Calu3 (cell line): ENCODE measurements at regions not wholly inside any gene's neighbourhood (a gene's known extent, or its start where the extent isn't known, plus 50 kb on each side); places are given as distances from the start of the nearest gene placed in this dataset.

ENCODE experiments used
- BruUV-seq: library from RNA; stranded (reverse); fragments of 400-500 nt; replicated peaks from 2 replicates; lab custom pipeline; 2021; lab: Mats Ljungman, UMichigan
- CTCF ChIA-PET: fragments of 300-600 bp; sonication (Branson Sonifier 250); formaldehyde crosslinking; loops from one replicate; lab custom pipeline; 2022; ENCODE audit warnings: antibody characterized with exemption; lab: Charles Lee
- DNase-seq: peaks from one replicate; pipeline ENCODE4 v3.0.0; 2022
- H3K27ac Mint-ChIP-seq: one replicate; pipeline ENCODE4 v1.8.0; 2022; ENCODE audit warnings: mixed read lengths; ENCODE audit not compliant: unreplicated experiment
- H3K27me3 Mint-ChIP-seq: one replicate; pipeline ENCODE4 v1.8.0; 2022; ENCODE audit warnings: mixed read lengths; ENCODE audit not compliant: unreplicated experiment
- H3K36me3 Mint-ChIP-seq: one replicate; pipeline ENCODE4 v1.8.0; 2022; ENCODE audit warnings: mild to moderate bottlenecking, moderate library complexity, mixed read lengths; ENCODE audit not compliant: insufficient read depth, unreplicated experiment
- H3K4me1 Mint-ChIP-seq: one replicate; pipeline ENCODE4 v1.8.0; 2022; ENCODE audit warnings: mild to moderate bottlenecking, low read depth, mixed read lengths; ENCODE audit not compliant: unreplicated experiment
- H3K4me3 Mint-ChIP-seq: one replicate; pipeline ENCODE4 v1.8.0; 2022; ENCODE audit warnings: mild to moderate bottlenecking, low read depth, moderate library complexity, mixed read lengths; ENCODE audit not compliant: unreplicated experiment
- H3K9me3 Mint-ChIP-seq: one replicate; pipeline ENCODE4 v1.8.0; 2022; ENCODE audit warnings: low read depth, mixed read lengths; ENCODE audit not compliant: unreplicated experiment
- intact Hi-C: fragments of 100-400 bp; cut with micrococcal nuclease; formaldehyde crosslinking; loops from one replicate; pipeline ENCODE4 v1.10.0; 2022; ENCODE audit not compliant: unreplicated experiment
- TF ChIP-seq, protein P1 (sequence below): fragments of 200-600 bp; IDR thresholded peaks from one replicate; pipeline ENCODE4 v1.8.0; 2022; ENCODE audit warnings: antibody characterized with exemption; ENCODE audit not compliant: unreplicated experiment

DNA sequence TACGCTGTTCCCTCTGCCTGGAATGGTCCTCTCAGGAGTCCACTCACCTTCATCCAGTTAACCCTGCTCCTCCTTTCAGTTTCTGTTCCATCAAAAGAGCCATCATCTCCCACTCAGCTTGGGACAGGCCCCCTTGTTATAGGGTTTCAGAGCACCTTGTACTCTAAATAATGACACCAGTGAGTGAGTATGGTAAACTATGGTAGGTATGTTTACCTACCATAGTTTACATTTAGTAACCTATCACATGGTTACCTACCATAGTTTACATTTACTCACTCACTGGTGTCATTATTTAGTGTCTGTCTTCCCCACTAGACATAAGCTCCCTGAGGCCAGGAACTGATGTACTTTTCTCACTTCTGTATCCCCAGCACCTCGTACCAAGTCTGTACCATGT is 130.2 kb upstream of the SESN3 start:
- CTCF ChIA-PET, result no interaction called here
- no peak overlapping the region for H3K27ac Mint-ChIP-seq
- no peak overlapping the region for H3K4me3 Mint-ChIP-seq
- BruUV-seq, result no TSS peak
- H3K36me3 Mint-ChIP-seq, result peaks cover 9% of the 10 kb centered on the region
- no peak for DNase-seq
- H3K27me3 Mint-ChIP-seq, result no peaks in the 10 kb centered on the region
- TF ChIP-seq, protein P1, sequence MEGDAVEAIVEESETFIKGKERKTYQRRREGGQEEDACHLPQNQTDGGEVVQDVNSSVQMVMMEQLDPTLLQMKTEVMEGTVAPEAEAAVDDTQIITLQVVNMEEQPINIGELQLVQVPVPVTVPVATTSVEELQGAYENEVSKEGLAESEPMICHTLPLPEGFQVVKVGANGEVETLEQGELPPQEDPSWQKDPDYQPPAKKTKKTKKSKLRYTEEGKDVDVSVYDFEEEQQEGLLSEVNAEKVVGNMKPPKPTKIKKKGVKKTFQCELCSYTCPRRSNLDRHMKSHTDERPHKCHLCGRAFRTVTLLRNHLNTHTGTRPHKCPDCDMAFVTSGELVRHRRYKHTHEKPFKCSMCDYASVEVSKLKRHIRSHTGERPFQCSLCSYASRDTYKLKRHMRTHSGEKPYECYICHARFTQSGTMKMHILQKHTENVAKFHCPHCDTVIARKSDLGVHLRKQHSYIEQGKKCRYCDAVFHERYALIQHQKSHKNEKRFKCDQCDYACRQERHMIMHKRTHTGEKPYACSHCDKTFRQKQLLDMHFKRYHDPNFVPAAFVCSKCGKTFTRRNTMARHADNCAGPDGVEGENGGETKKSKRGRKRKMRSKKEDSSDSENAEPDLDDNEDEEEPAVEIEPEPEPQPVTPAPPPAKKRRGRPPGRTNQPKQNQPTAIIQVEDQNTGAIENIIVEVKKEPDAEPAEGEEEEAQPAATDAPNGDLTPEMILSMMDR, result no peak
- H3K4me1 Mint-ChIP-seq, result peaks cover 36% of the 10 kb centered on the region
- no peaks in the 10 kb centered on the region for H3K9me3 Mint-ChIP-seq
- intact Hi-C loops, result loop anchor here (10.0 kb wide), 1 partner anchor 206 kb away; no protein-coding TSS in a partner anchor

DNA sequence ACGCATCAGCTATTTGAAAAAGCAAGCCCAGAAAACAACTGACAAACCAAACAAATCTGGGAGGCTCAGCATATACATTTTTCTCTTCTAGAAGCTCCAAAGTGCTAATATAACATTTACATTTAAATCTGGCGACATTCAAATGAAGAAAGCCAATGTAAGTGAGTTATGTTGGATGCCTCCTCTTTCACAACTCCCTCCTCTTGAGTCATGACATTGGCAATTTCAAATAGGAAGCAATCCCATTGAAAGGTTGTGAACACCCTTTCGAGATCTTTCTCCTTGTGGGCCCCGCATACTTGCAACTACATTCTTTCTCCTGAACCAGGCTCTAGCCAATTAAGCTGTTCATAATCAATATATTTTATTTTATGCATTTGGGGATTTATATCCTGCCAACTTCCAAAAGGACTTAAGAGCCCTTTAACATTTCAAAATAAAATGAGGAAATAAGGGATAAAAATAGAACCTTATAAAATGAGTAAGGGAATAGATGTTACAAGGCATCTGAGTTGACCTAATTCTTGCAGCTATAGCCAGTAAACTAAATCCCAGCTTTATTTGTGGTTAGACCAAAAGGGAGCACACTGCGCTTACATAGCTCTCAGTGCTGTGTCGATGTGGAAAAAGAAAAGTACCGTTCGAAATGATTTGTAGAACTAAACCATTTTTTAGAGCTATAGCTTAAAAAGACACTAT is 129.5 kb upstream of the SESN3 start:
- intact Hi-C loops, result loop anchor here (10.0 kb wide), 1 partner anchor 206 kb away; no protein-coding TSS in a partner anchor
- Mint-ChIP-seq H3K4me1 (peaks cover 31% of the 10 kb centered on the region), H3K27ac (no peak overlapping the region), H3K9me3 (no peaks in the 10 kb centered on the region), H3K36me3 (peaks cover 9% of the 10 kb centered on the region), H3K4me3 (no peak overlapping the region), H3K27me3 (no peaks in the 10 kb centered on the region)
- TF ChIP-seq, protein P1, result no peak
- CTCF ChIA-PET, result no interaction called here
- DNase-seq, result no peak
- no TSS peak for BruUV-seq

DNA sequence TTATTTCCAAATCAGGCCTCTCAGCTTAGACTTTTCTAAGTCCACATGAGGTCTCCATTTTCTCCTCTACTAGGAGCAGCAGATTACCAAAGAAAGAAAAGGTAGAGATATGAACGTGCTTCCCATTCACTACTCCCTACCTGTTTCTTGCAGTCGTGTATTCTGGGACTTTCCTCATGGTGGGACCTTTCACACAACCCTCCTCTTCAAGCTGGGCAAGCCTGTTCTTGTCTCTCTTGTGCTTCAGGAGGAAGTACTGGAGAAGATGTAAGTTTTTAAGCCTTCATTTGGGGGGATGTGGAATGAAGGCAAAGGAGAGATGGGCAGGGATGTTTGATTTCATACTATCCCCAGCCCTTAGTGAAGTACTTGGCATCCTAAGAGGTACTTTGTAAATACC is 128.8 kb upstream of the SESN3 start:
- no peak overlapping the region for H3K27ac Mint-ChIP-seq
- DNase-seq, result no peak

DNA sequence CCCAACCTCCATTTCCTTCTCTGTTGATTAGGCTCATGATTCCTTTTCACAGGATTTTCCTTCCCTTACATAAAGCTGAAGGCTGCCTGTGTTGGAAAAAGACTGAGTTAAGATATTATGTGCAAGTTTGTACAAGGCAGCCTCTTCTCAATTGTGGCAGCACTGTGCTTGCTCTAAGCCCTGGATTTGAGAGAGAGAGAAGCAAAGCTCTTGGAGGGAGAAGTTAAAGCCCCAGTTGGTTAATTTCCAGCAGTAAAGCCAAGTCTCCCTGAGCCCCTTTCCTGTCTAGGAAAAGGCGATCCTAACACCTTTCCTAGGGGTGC is 128.3 kb upstream of the SESN3 start:
- TF ChIP-seq, protein P1, result no peak
- DNase-seq, result no peak
- H3K4me1 Mint-ChIP-seq, result peaks cover 19% of the 10 kb centered on the region
- peaks cover under 1% of the 10 kb centered on the region for H3K36me3 Mint-ChIP-seq
- intact Hi-C loops, result no loop called here
- no peak overlapping the region for H3K27ac Mint-ChIP-seq
- no peaks in the 10 kb centered on the region for H3K27me3 Mint-ChIP-seq
- H3K9me3 Mint-ChIP-seq, result no peaks in the 10 kb centered on the region
- CTCF ChIA-PET, result no interaction called here
- no TSS peak for BruUV-seq
- H3K4me3 Mint-ChIP-seq, result no peak overlapping the region

More for the DNA sequence above, 128.8 kb upstream of the SESN3 start:
- BruUV-seq, result no TSS peak
- Mint-ChIP-seq H3K4me1 (peaks cover 24% of the 10 kb centered on the region), H3K36me3 (peaks cover 5% of the 10 kb centered on the region), H3K27me3 (no peaks in the 10 kb centered on the region), H3K9me3 (no peaks in the 10 kb centered on the region), H3K4me3 (no peak overlapping the region)
- intact Hi-C loops, result loop anchor here (10.0 kb wide), 1 partner anchor 205 kb away; no protein-coding TSS in a partner anchor
- CTCF ChIA-PET, result no interaction called here
- TF ChIP-seq, protein P1, result no peak
